Hepatocyte (in vitro differentiated cells): ENCODE measurements at regions not wholly inside any gene's neighbourhood (a gene's known extent, or its start where the extent isn't known, plus 50 kb on each side); places are given as distances from the start of the nearest gene placed in this dataset.

Source experiments
- DNase-seq: peaks from one replicate; pipeline ENCODE4 v3.0.0-alpha.2; 2016; ENCODE audit warnings: low spot score
- H2AFZ ChIP-seq: fragments of 200-600 bp; sonication (generic); 2 replicates; pipeline ENCODE4 v1.6.0; 2016; ENCODE audit warnings: antibody characterized with exemption, mild to moderate bottlenecking
- H3K27ac ChIP-seq: fragments of 200-600 bp; sonication (generic); 2 replicates; pipeline ENCODE4 v1.5.1; 2016; ENCODE audit warnings: mild to moderate bottlenecking
- H3K27me3 ChIP-seq: fragments of 200-600 bp; sonication (generic); 2 replicates; pipeline ENCODE4 v1.6.1; 2016
- H3K36me3 ChIP-seq: fragments of 200-600 bp; sonication (generic); replicated peaks from 2 replicates; pipeline ENCODE4 v1.5.1; 2016; ENCODE audit warnings: low read depth; ENCODE audit not compliant: insufficient read depth
- H3K4me1 ChIP-seq: fragments of 200-600 bp; sonication (generic); 2 replicates; pipeline ENCODE4 v1.5.1; 2016; ENCODE audit warnings: mild to moderate bottlenecking, moderate library complexity; ENCODE audit not compliant: insufficient read depth
- H3K4me2 ChIP-seq: fragments of 200-600 bp; sonication (generic); 2 replicates; pipeline ENCODE4 v1.6.0; 2016
- H3K4me3 ChIP-seq: fragments of 200-600 bp; sonication (generic); 2 replicates; pipeline ENCODE4 v1.5.1; 2016; ENCODE audit warnings: mild to moderate bottlenecking
- H3K79me2 ChIP-seq: fragments of 200-600 bp; sonication (generic); 2 replicates; pipeline ENCODE4 v1.6.0; 2017; ENCODE audit warnings: mild to moderate bottlenecking
- H3K9me2 ChIP-seq: fragments of 200-600 bp; sonication (generic); replicated peaks from 2 replicates; pipeline ENCODE4 v1.6.0; 2017; ENCODE audit warnings: mild to moderate bottlenecking; ENCODE audit not compliant: insufficient read depth
- H3K9me3 ChIP-seq: fragments of 200-600 bp; sonication (generic); 2 replicates; pipeline ENCODE4 v1.5.1; 2016; ENCODE audit warnings: low read depth, mild to moderate bottlenecking
- H4K20me1 ChIP-seq: fragments of 200-600 bp; sonication (generic); 2 replicates; pipeline ENCODE4 v1.6.0; 2016; ENCODE audit warnings: mild to moderate bottlenecking; ENCODE audit not compliant: insufficient read depth, poor library complexity, severe bottlenecking
- EZH2 ChIP-seq: fragments of 200-600 bp; sonication (generic); IDR thresholded peaks from 2 replicates; pipeline ENCODE4 v1.6.1; 2016; ENCODE audit warnings: antibody characterized with exemption, mild to moderate bottlenecking, borderline replicate concordance
- EZH2phosphoT487 ChIP-seq: fragments of 200-600 bp; sonication (generic); IDR thresholded peaks from one replicate; pipeline ENCODE4 v1.6.1; 2018; ENCODE audit warnings: antibody characterized with exemption, mild to moderate bottlenecking, low read depth, moderate library complexity; ENCODE audit not compliant: unreplicated experiment, severe bottlenecking
- WGBS: methylation state at CpG from one replicate; pipeline ENCODE4 v1.1.6; 2016; ENCODE audit warnings: low lambda C conversion rate; ENCODE audit errors: missing lambda C conversion rate; 5-methylcytosine and 5-hydroxymethylcytosine counted together
- TF ChIP-seq, protein P1 (sequence below): fragments of 200-600 bp; sonication (generic); IDR thresholded peaks from 2 replicates; pipeline ENCODE4 v1.5.1; 2016; ENCODE audit warnings: antibody characterized with exemption, mild to moderate bottlenecking; ENCODE audit not compliant: poor library complexity

DNA sequence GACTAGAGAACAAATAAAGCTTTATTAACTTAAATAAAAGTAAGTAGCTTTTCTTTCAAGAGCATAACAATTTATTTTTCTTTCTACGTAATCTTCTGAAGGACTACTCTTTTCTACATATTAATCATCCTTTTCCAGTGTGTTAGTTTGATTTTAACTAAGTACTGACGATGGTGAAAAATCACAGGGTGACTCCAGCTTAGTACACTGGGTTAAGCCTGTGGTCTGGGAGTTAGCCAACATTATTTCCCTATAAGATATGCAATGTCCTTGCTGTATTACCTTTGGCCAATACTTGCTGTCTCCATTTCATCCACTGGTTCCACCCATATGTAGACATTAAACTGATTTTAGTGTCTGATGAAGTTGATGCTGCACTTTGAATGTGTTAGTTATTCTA, 508.6 kb upstream of the SUCLG2 start:
- H3K9me3 ChIP-seq = no peaks in the 10 kb centered on the region
- H3K27ac ChIP-seq = no peak overlapping the region
- H3K9me2 ChIP-seq = no peaks in the 10 kb centered on the region
- H3K36me3 ChIP-seq = no peaks in the 10 kb centered on the region
- H4K20me1 ChIP-seq = no peaks in the 10 kb centered on the region
- 75% methylated on average over 2 of the region's 2 CpGs for WGBS
- no peaks in the 10 kb centered on the region for H3K79me2 ChIP-seq
- no peak overlapping the region for H3K4me2 ChIP-seq
- H3K4me3 ChIP-seq = no peak overlapping the region
- H2AFZ ChIP-seq = no peak overlapping the region
- no peak for DNase-seq
- no peak for TF ChIP-seq EZH2
- TF ChIP-seq, protein P1, sequence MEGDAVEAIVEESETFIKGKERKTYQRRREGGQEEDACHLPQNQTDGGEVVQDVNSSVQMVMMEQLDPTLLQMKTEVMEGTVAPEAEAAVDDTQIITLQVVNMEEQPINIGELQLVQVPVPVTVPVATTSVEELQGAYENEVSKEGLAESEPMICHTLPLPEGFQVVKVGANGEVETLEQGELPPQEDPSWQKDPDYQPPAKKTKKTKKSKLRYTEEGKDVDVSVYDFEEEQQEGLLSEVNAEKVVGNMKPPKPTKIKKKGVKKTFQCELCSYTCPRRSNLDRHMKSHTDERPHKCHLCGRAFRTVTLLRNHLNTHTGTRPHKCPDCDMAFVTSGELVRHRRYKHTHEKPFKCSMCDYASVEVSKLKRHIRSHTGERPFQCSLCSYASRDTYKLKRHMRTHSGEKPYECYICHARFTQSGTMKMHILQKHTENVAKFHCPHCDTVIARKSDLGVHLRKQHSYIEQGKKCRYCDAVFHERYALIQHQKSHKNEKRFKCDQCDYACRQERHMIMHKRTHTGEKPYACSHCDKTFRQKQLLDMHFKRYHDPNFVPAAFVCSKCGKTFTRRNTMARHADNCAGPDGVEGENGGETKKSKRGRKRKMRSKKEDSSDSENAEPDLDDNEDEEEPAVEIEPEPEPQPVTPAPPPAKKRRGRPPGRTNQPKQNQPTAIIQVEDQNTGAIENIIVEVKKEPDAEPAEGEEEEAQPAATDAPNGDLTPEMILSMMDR = no peak
- no peak for TF ChIP-seq EZH2phosphoT487
- H3K4me1 ChIP-seq = no peaks in the 10 kb centered on the region
- H3K27me3 ChIP-seq = no peaks in the 10 kb centered on the region

DNA sequence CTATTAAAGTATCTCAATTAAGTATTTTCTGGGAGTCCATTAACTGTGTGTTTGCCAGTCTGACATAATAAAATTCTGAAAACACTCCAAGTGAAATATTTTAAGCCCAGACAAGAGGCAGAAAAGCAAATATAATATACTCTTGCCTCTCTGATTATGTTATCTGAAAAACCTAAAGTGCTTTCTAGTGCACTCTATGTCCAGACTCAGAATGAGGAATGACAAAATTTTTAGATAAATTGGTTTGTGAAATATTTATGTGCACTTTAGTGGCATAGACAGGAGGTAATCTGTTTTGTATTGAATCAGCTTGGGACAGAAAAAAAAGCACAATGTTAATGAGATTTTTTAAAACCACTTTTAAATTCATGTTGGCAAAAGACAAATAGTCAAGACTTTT, 508.2 kb upstream of the SUCLG2 start:
- H3K9me3 ChIP-seq = no peaks in the 10 kb centered on the region
- H3K4me1 ChIP-seq = no peaks in the 10 kb centered on the region
- no peaks in the 10 kb centered on the region for H3K9me2 ChIP-seq
- DNase-seq = no peak
- TF ChIP-seq EZH2 (no peak), EZH2phosphoT487 (no peak)
- TF ChIP-seq, protein P1 = no peak
- no peaks in the 10 kb centered on the region for H3K79me2 ChIP-seq
- H3K4me2 ChIP-seq = no peak overlapping the region
- H2AFZ ChIP-seq = no peak overlapping the region
- H3K36me3 ChIP-seq = no peaks in the 10 kb centered on the region
- no peaks in the 10 kb centered on the region for H3K27me3 ChIP-seq
- H3K27ac ChIP-seq = no peak overlapping the region
- no peaks in the 10 kb centered on the region for H4K20me1 ChIP-seq
- H3K4me3 ChIP-seq = no peak overlapping the region

DNA sequence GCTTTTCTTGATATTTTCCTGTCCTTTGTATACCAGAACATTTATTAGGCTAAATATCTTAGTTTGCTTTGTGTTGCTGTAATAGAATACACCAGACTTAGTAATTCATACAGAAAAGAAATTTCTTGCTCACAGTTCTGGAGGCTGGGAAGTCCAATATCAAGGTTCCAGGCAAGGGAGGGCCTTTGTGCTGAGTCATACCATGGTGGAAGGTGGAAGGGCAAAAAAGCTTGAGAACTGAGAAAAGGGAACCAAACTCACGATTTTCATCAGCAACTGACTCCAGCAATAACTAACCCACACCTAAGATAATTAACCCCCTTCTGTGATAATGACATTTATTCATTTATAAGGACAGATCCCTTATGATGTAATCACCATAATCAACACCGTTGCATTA, 496.9 kb upstream of the SUCLG2 start:
- Histone ChIP-seq H3K27me3 (no peaks in the 10 kb centered on the region), H3K4me2 (no peak overlapping the region), H3K27ac (no peak overlapping the region), H3K79me2 (no peaks in the 10 kb centered on the region), H3K9me3 (no peaks in the 10 kb centered on the region), H4K20me1 (no peaks in the 10 kb centered on the region), H3K4me1 (no peaks in the 10 kb centered on the region), H3K4me3 (no peak overlapping the region), H3K36me3 (no peaks in the 10 kb centered on the region), H2AFZ (no peak overlapping the region), H3K9me2 (no peaks in the 10 kb centered on the region)
- no peak for DNase-seq
- 83% methylated on average over 2 of the region's 2 CpGs for WGBS
- TF ChIP-seq EZH2phosphoT487 = no peak
- TF ChIP-seq, protein P1 = no peak
- TF ChIP-seq EZH2 = no peak

DNA sequence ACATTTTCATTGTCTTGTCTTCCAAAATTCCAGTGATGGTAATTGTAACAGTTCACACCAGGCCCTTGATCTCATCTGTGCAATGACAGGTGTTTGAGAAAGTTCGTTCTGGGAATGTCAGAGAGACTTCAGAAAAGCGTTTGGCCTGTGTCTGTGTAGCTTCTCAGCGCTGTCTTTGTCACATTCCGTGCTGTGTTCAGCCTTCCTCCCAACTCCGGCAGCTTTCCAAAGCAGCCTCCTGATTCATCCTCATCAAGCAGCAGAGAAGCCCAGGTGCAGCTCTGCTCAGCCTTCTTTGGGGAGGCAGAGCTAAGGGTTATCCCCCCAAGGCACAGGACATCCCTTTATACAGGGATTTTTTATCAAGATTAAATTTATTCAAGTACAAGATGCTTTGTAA, 494.0 kb upstream of the SUCLG2 start:
- no peaks in the 10 kb centered on the region for H3K36me3 ChIP-seq
- no peak for DNase-seq
- 66% methylated on average over 5 of the region's 5 CpGs for WGBS

More for the DNA sequence above, 494.0 kb upstream of the SUCLG2 start:
- H3K4me1 ChIP-seq = no peaks in the 10 kb centered on the region
- no peaks in the 10 kb centered on the region for H3K9me2 ChIP-seq
- H3K9me3 ChIP-seq = no peaks in the 10 kb centered on the region
- no peaks in the 10 kb centered on the region for H3K27me3 ChIP-seq
- no peaks in the 10 kb centered on the region for H3K79me2 ChIP-seq
- TF ChIP-seq EZH2phosphoT487 (no peak), EZH2 (no peak)
- TF ChIP-seq, protein P1 = no peak
- no peak overlapping the region for H3K4me2 ChIP-seq
- no peaks in the 10 kb centered on the region for H4K20me1 ChIP-seq
- H3K27ac ChIP-seq = no peak overlapping the region
- H2AFZ ChIP-seq = no peak overlapping the region
- no peak overlapping the region for H3K4me3 ChIP-seq
